NCI-H1417 (cell line): ENCODE measurements at regions not wholly inside any gene's neighbourhood (a gene's known extent, or its start where the extent isn't known, plus 50 kb on each side); places are given as distances from the start of the nearest gene placed in this dataset.
"Not testable (repeated sequence)": the region's sequence is repeated elsewhere in the genome, so short reads cannot be mapped to it uniquely, and the experiment has no call there.

Experiments
- DNase-seq, 3 experiments: peaks; one replicate each; lab custom pipeline; 2025; lab: John Stamatoyannopoulos, UW

GRCh38 chr12:40172879-40173278 lies 51.9 kb upstream of the LRRK2 start:
- no peak for DNase-seq

- no peak for DNase-seq
These were observed 53.3 kb upstream of the LRRK2 start for GRCh38 chr12:40171501-40171900.

GRCh38 chr12:40171066-40171465 lies 53.7 kb upstream of the LRRK2 start:
- no peak for DNase-seq

GRCh38 chr12:40170593-40170992 lies 54.2 kb upstream of the LRRK2 start:
- DNase-seq = peak in 1 of 3 experiments; percentile 38

- no peak for DNase-seq
These were observed 55.9 kb upstream of the LRRK2 start for GRCh38 chr12:40168868-40169267.

GRCh38 chr12:40168419-40168818 lies 56.4 kb upstream of the LRRK2 start:
- not testable (repeated sequence) for DNase-seq

GRCh38 chr12:40168001-40168400 lies 56.8 kb upstream of the LRRK2 start:
- no peak for DNase-seq

GRCh38 chr12:40165179-40165578 lies 59.3 kb upstream of the SLC2A13 start:
- DNase-seq = no peak

- DNase-seq = no peak
These were observed 58.2 kb upstream of the SLC2A13 start for GRCh38 chr12:40164034-40164433.

- no peak for DNase-seq
These were observed 56.2 kb upstream of the SLC2A13 start for GRCh38 chr12:40162033-40162432.

GRCh38 chr12:40158592-40159111 lies 52.8 kb upstream of the SLC2A13 start:
- peak in 2 of 3 experiments; percentile 46 to 72 for DNase-seq

GRCh38 chr12:40157336-40157735 lies 51.5 kb upstream of the SLC2A13 start:
- DNase-seq = no peak

GRCh38 chr12:40156021-40156764 lies 50.3 kb upstream of the SLC2A13 start:
- peak in 1 of 3 experiments; percentile 59 for DNase-seq
